ENCODE measurements at regions not wholly inside any gene's neighbourhood (a gene's known extent, or its start where the extent isn't known, plus 50 kb on each side); places are given as distances from the start of the nearest gene placed in this dataset.

GRCh38 chr19:31627620-31628365 is 278.6 kb upstream of the TSHZ3 start:
- ChIA-PET POLR2A (no interaction called here), CTCF (no interaction called here)
- TF ChIP-seq CTCF (IDR thresholded peaks at IDR 0.05; ENCODE audit: insufficient read depth, low read depth, low read length), result no peak
- Histone ChIP-seq H3K4me3 (ENCODE audit: low read depth, low read length) (no peak overlapping the region), H3K27me3 (ENCODE audit: control insufficient read depth, insufficient read depth, low read length) (no peaks in the 10 kb centered on the region), H3K36me3 (ENCODE audit: control insufficient read depth, insufficient read depth, low read length) (no peaks in the 10 kb centered on the region)
- no peak for DNase-seq (ENCODE audit: low read depth)

- Histone ChIP-seq H3K4me3 (ENCODE audit: low read depth, low read length) (no peak overlapping the region), H3K36me3 (ENCODE audit: control insufficient read depth, insufficient read depth, low read length) (no peaks in the 10 kb centered on the region), H3K27me3 (ENCODE audit: control insufficient read depth, insufficient read depth, low read length) (no peaks in the 10 kb centered on the region)
- ChIA-PET CTCF (no interaction called here), POLR2A (no interaction called here)
- no peak for DNase-seq (ENCODE audit: low read depth)
- no peak for TF ChIP-seq CTCF (IDR thresholded peaks at IDR 0.05; ENCODE audit: insufficient read depth, low read depth, low read length)
Measured at GRCh38 chr19:31629579-31630363, 280.5 kb upstream of the TSHZ3 start.

GRCh38 chr19:31633014-31633413 is 283.8 kb upstream of the TSHZ3 start:
- TF ChIP-seq CTCF (IDR thresholded peaks at IDR 0.05; ENCODE audit: insufficient read depth, low read depth, low read length), result no peak
- DNase-seq (ENCODE audit: low read depth), result no peak
- CTCF ChIA-PET, result no interaction called here
- POLR2A ChIA-PET, result no interaction called here
- no peaks in the 10 kb centered on the region for H3K27me3 ChIP-seq (ENCODE audit: control insufficient read depth, insufficient read depth, low read length)
- H3K4me3 ChIP-seq (ENCODE audit: low read depth, low read length), result no peak overlapping the region
- no peaks in the 10 kb centered on the region for H3K36me3 ChIP-seq (ENCODE audit: control insufficient read depth, insufficient read depth, low read length)

GRCh38 chr19:31639306-31639705 is 290.1 kb upstream of the TSHZ3 start:
- ChIA-PET CTCF (interaction anchor here (0.7 kb wide), 1 partner anchor 79 kb away, joined by 3 read pairs; no protein-coding TSS in a partner anchor), POLR2A (no interaction called here)
- TF ChIP-seq CTCF (IDR thresholded peaks at IDR 0.05; ENCODE audit: insufficient read depth, low read depth, low read length), result no peak
- H3K36me3 ChIP-seq (ENCODE audit: control insufficient read depth, insufficient read depth, low read length), result no peaks in the 10 kb centered on the region
- no peaks in the 10 kb centered on the region for H3K27me3 ChIP-seq (ENCODE audit: control insufficient read depth, insufficient read depth, low read length)
- no peak overlapping the region for H3K4me3 ChIP-seq (ENCODE audit: low read depth, low read length)
- DNase-seq (ENCODE audit: low read depth), result no peak

GRCh38 chr19:31641591-31641990 is 292.4 kb upstream of the TSHZ3 start:
- H3K36me3 ChIP-seq (ENCODE audit: control insufficient read depth, insufficient read depth, low read length), result no peaks in the 10 kb centered on the region
- H3K4me3 ChIP-seq (ENCODE audit: low read depth, low read length), result no peak overlapping the region
- ChIA-PET CTCF (no interaction called here), POLR2A (no interaction called here)
- DNase-seq (ENCODE audit: low read depth), result no peak
- no peak for TF ChIP-seq CTCF (IDR thresholded peaks at IDR 0.05; ENCODE audit: insufficient read depth, low read depth, low read length)
- no peaks in the 10 kb centered on the region for H3K27me3 ChIP-seq (ENCODE audit: control insufficient read depth, insufficient read depth, low read length)

All from BJ (cell line).